Stimulated activated naive CD8-positive, alpha-beta T cell treated with anti-CD3 and anti-CD28 coated beads, Interleukin-15, Interleukin-2, amounts not matched to agents 100 ng/mL and 50 ng/mL, for 24 hours (primary cell): ENCODE measurements at regions not wholly inside any gene's neighbourhood (a gene's known extent, or its start where the extent isn't known, plus 50 kb on each side); places are given as distances from the start of the nearest gene placed in this dataset.
A peak's percentile ranks its signal among the peaks of the same experiment; 100 is the strongest.

Experiments
- H3K27ac Mint-ChIP-seq: one replicate; pipeline ENCODE4 v1.8.0; 2021; ENCODE audit warnings: mild to moderate bottlenecking, mixed read lengths
- H3K27me3 Mint-ChIP-seq: one replicate; pipeline ENCODE4 v1.8.0; 2021; ENCODE audit warnings: mixed read lengths
- H3K36me3 Mint-ChIP-seq: one replicate; pipeline ENCODE4 v1.8.0; 2021; ENCODE audit warnings: low read depth, mixed read lengths
- H3K4me1 Mint-ChIP-seq: one replicate; pipeline ENCODE4 v1.8.0; 2021; ENCODE audit warnings: low read depth, mixed read lengths
- H3K4me3 Mint-ChIP-seq: one replicate; pipeline ENCODE4 v1.8.0; 2021; ENCODE audit warnings: mild to moderate bottlenecking, mixed read lengths
- H3K9me3 Mint-ChIP-seq: one replicate; pipeline ENCODE4 v1.8.0; 2021; ENCODE audit warnings: mixed read lengths

GRCh38 chr3:177828208-177828565 lies 630.9 kb upstream of the TBL1XR1 start:
- Mint-ChIP-seq H3K27ac (no peak overlapping the region), H3K36me3 (no peaks in the 10 kb centered on the region), H3K27me3 (no peaks in the 10 kb centered on the region), H3K4me1 (peaks cover 11% of the 10 kb centered on the region), H3K9me3 (no peaks in the 10 kb centered on the region), H3K4me3 (no peak overlapping the region)

- H3K9me3 Mint-ChIP-seq: no peaks in the 10 kb centered on the region
- no peaks in the 10 kb centered on the region for H3K27me3 Mint-ChIP-seq
- peaks cover 11% of the 10 kb centered on the region for H3K4me1 Mint-ChIP-seq
- H3K4me3 Mint-ChIP-seq: no peak overlapping the region
- peak overlapping the region; percentile 42 for H3K27ac Mint-ChIP-seq
- no peaks in the 10 kb centered on the region for H3K36me3 Mint-ChIP-seq
These were observed 633.1 kb upstream of the TBL1XR1 start for GRCh38 chr3:177830411-177830849.

GRCh38 chr3:177831361-177831760 lies 634.1 kb upstream of the TBL1XR1 start:
- H3K4me1 Mint-ChIP-seq: peaks cover 15% of the 10 kb centered on the region
- H3K27me3 Mint-ChIP-seq: no peaks in the 10 kb centered on the region
- H3K9me3 Mint-ChIP-seq: no peaks in the 10 kb centered on the region
- H3K4me3 Mint-ChIP-seq: no peak overlapping the region
- H3K36me3 Mint-ChIP-seq: no peaks in the 10 kb centered on the region
- H3K27ac Mint-ChIP-seq: no peak overlapping the region

GRCh38 chr3:177832880-177833279 lies 635.6 kb upstream of the TBL1XR1 start:
- H3K9me3 Mint-ChIP-seq: no peaks in the 10 kb centered on the region
- no peaks in the 10 kb centered on the region for H3K36me3 Mint-ChIP-seq
- H3K4me3 Mint-ChIP-seq: no peak overlapping the region
- no peak overlapping the region for H3K27ac Mint-ChIP-seq
- peaks cover 7% of the 10 kb centered on the region for H3K4me1 Mint-ChIP-seq
- H3K27me3 Mint-ChIP-seq: no peaks in the 10 kb centered on the region

GRCh38 chr3:177833332-177833731 lies 636.0 kb upstream of the TBL1XR1 start:
- Mint-ChIP-seq H3K27me3 (no peaks in the 10 kb centered on the region), H3K9me3 (no peaks in the 10 kb centered on the region), H3K4me1 (peaks cover 4% of the 10 kb centered on the region), H3K4me3 (no peak overlapping the region), H3K27ac (no peak overlapping the region), H3K36me3 (no peaks in the 10 kb centered on the region)

- no peak overlapping the region for H3K27ac Mint-ChIP-seq
- H3K4me1 Mint-ChIP-seq: peaks cover 4% of the 10 kb centered on the region
- no peak overlapping the region for H3K4me3 Mint-ChIP-seq
- no peaks in the 10 kb centered on the region for H3K27me3 Mint-ChIP-seq
- no peaks in the 10 kb centered on the region for H3K36me3 Mint-ChIP-seq
- H3K9me3 Mint-ChIP-seq: no peaks in the 10 kb centered on the region
These were observed 637.7 kb upstream of the TBL1XR1 start for GRCh38 chr3:177835008-177835407.

- H3K4me3 Mint-ChIP-seq: no peak overlapping the region
- peaks cover 4% of the 10 kb centered on the region for H3K4me1 Mint-ChIP-seq
- H3K9me3 Mint-ChIP-seq: no peaks in the 10 kb centered on the region
- no peaks in the 10 kb centered on the region for H3K27me3 Mint-ChIP-seq
- H3K27ac Mint-ChIP-seq: no peak overlapping the region
- H3K36me3 Mint-ChIP-seq: no peaks in the 10 kb centered on the region
These were observed 638.6 kb upstream of the TBL1XR1 start for GRCh38 chr3:177835917-177836316.

- Mint-ChIP-seq H3K4me1 (peaks cover 4% of the 10 kb centered on the region), H3K4me3 (no peak overlapping the region), H3K27ac (no peak overlapping the region), H3K27me3 (no peaks in the 10 kb centered on the region), H3K9me3 (no peaks in the 10 kb centered on the region), H3K36me3 (no peaks in the 10 kb centered on the region)
These were observed 639.4 kb upstream of the TBL1XR1 start for GRCh38 chr3:177836671-177837070.

- H3K4me1 Mint-ChIP-seq: peaks cover 4% of the 10 kb centered on the region
- H3K4me3 Mint-ChIP-seq: no peak overlapping the region
- no peaks in the 10 kb centered on the region for H3K27me3 Mint-ChIP-seq
- H3K36me3 Mint-ChIP-seq: no peaks in the 10 kb centered on the region
- H3K9me3 Mint-ChIP-seq: no peaks in the 10 kb centered on the region
- no peak overlapping the region for H3K27ac Mint-ChIP-seq
These were observed 640.8 kb upstream of the TBL1XR1 start for GRCh38 chr3:177837951-177838655.

GRCh38 chr3:177838766-177839350 lies 641.6 kb upstream of the TBL1XR1 start:
- no peak overlapping the region for H3K27ac Mint-ChIP-seq
- H3K9me3 Mint-ChIP-seq: no peaks in the 10 kb centered on the region
- H3K4me1 Mint-ChIP-seq: peaks cover 4% of the 10 kb centered on the region
- H3K4me3 Mint-ChIP-seq: no peak overlapping the region
- no peaks in the 10 kb centered on the region for H3K27me3 Mint-ChIP-seq
- H3K36me3 Mint-ChIP-seq: no peaks in the 10 kb centered on the region

- Mint-ChIP-seq H3K36me3 (no peaks in the 10 kb centered on the region), H3K27ac (no peak overlapping the region), H3K9me3 (no peaks in the 10 kb centered on the region), H3K4me1 (no peaks in the 10 kb centered on the region), H3K27me3 (no peaks in the 10 kb centered on the region), H3K4me3 (no peak overlapping the region)
These were observed 645.0 kb upstream of the TBL1XR1 start for GRCh38 chr3:177842302-177842701.

GRCh38 chr3:177842743-177843734 lies 645.8 kb upstream of the TBL1XR1 start:
- H3K4me3 Mint-ChIP-seq: no peak overlapping the region
- no peaks in the 10 kb centered on the region for H3K27me3 Mint-ChIP-seq
- no peaks in the 10 kb centered on the region for H3K4me1 Mint-ChIP-seq
- no peaks in the 10 kb centered on the region for H3K36me3 Mint-ChIP-seq
- no peak overlapping the region for H3K27ac Mint-ChIP-seq
- no peaks in the 10 kb centered on the region for H3K9me3 Mint-ChIP-seq

- Mint-ChIP-seq H3K36me3 (no peaks in the 10 kb centered on the region), H3K4me3 (no peak overlapping the region), H3K4me1 (no peaks in the 10 kb centered on the region), H3K27me3 (no peaks in the 10 kb centered on the region), H3K9me3 (no peaks in the 10 kb centered on the region), H3K27ac (no peak overlapping the region)
These were observed 654.9 kb upstream of the TBL1XR1 start for GRCh38 chr3:177852001-177852807.

GRCh38 chr3:177855021-177855420 lies 657.7 kb upstream of the TBL1XR1 start:
- Mint-ChIP-seq H3K9me3 (peaks cover 6% of the 10 kb centered on the region), H3K36me3 (no peaks in the 10 kb centered on the region), H3K4me1 (no peaks in the 10 kb centered on the region), H3K27ac (no peak overlapping the region), H3K4me3 (no peak overlapping the region), H3K27me3 (no peaks in the 10 kb centered on the region)
